Neural cell (in vitro differentiated cells): ENCODE measurements at regions not wholly inside any gene's neighbourhood (a gene's known extent, or its start where the extent isn't known, plus 50 kb on each side); places are given as distances from the start of the nearest gene placed in this dataset.

Experiments used
- H2AFZ ChIP-seq: fragments of 200-600, 300-800 bp; sonication (generic), shearing (Covaris generic); 2 replicates; pipeline ENCODE4 v1.6.0; 2014; ENCODE audit warnings: low read depth, mild to moderate bottlenecking, antibody characterized with exemption, low read length, moderate library complexity
- H3F3A ChIP-seq: fragments of 200-600 bp; shearing (Covaris generic); 2 replicates; pipeline ENCODE4 v1.6.1; 2016; ENCODE audit warnings: mild to moderate bottlenecking, moderate library complexity, mixed read lengths, antibody characterized with exemption, low read length; ENCODE audit not compliant: insufficient read depth, poor library complexity, severe bottlenecking
- H3K27ac ChIP-seq: fragments of 200-600, 300-800 bp; sonication (generic), shearing (Covaris generic); 2 replicates; pipeline ENCODE4 v1.5.1; 2014; ENCODE audit warnings: mild to moderate bottlenecking, low read length, moderate library complexity
- H3K27me3 ChIP-seq: fragments of 300-800, 200-600 bp; sonication (generic), shearing (Covaris generic); 2 replicates; pipeline ENCODE4 v1.6.0; 2014; ENCODE audit warnings: mild to moderate bottlenecking, low read depth, low read length, moderate library complexity; ENCODE audit not compliant: insufficient read depth
- H3K36me3 ChIP-seq: fragments of 300-800, 200-600 bp; sonication (generic), shearing (Covaris generic); 2 replicates; pipeline ENCODE4 v1.5.1; 2014; ENCODE audit warnings: mild to moderate bottlenecking, antibody characterized with exemption, low read length, moderate library complexity; ENCODE audit not compliant: insufficient read depth
- H3K4me2 ChIP-seq: fragments of 300-800, 200-600 bp; sonication (generic), shearing (Covaris generic); 2 replicates; pipeline ENCODE4 v1.6.0; 2014; ENCODE audit warnings: mild to moderate bottlenecking, low read length
- H3K4me3 ChIP-seq: fragments of 300-800, 200-600 bp; sonication (generic), shearing (Covaris generic); 2 replicates; pipeline ENCODE4 v1.5.1; 2014; ENCODE audit warnings: mild to moderate bottlenecking, low read length, moderate library complexity
- H3K79me2 ChIP-seq: fragments of 200-600 bp; shearing (Covaris generic); replicated peaks from 2 replicates; pipeline ENCODE4 v1.6.0; 2014; ENCODE audit warnings: mild to moderate bottlenecking, low read length, moderate library complexity; ENCODE audit not compliant: insufficient read depth
- H3K9ac ChIP-seq: fragments of 300-800, 200-600 bp; sonication (generic), shearing (Covaris generic); 2 replicates; pipeline ENCODE4 v1.6.1; 2016; ENCODE audit warnings: mild to moderate bottlenecking, low read length, mixed read lengths
- H3K9me2 ChIP-seq: fragments of 200-600 bp; shearing (Covaris generic); 2 replicates; pipeline ENCODE4 v1.6.1; 2016; ENCODE audit warnings: mild to moderate bottlenecking, low read length, mixed read lengths; ENCODE audit not compliant: insufficient read depth
- H3K9me3 ChIP-seq: fragments of 200-600, 300-800 bp; sonication (generic), shearing (Covaris generic); 2 replicates; pipeline ENCODE4 v1.6.1; 2016; ENCODE audit warnings: mild to moderate bottlenecking, mixed run types, low read length, moderate library complexity, mixed read lengths
- H4K20me1 ChIP-seq: fragments of 200-600 bp; shearing (Covaris generic); 2 replicates; pipeline ENCODE4 v1.6.1; 2016; ENCODE audit warnings: mild to moderate bottlenecking, mixed run types; ENCODE audit not compliant: insufficient read depth
- CTCF ChIP-seq: fragments of 450-650 bp; IDR thresholded peaks from 2 replicates; pipeline ENCODE4 v1.5.1; 2014; ENCODE audit warnings: antibody characterized with exemption, mild to moderate bottlenecking, moderate library complexity; ENCODE audit not compliant: poor library complexity, severe bottlenecking
- EP300 ChIP-seq: fragments of 450-650 bp; conservative IDR thresholded peaks from 2 replicates; pipeline ENCODE4 v1.6.1; 2014; ENCODE audit warnings: antibody characterized with exemption, mild to moderate bottlenecking, moderate library complexity; ENCODE audit not compliant: poor library complexity, severe bottlenecking
- EZH2 ChIP-seq: fragments of 200-600, 300-800 bp; shearing (Covaris generic), sonication (generic); IDR thresholded peaks from 2 replicates; pipeline ENCODE4 v1.6.1; 2014; ENCODE audit warnings: antibody characterized with exemption, low read length, borderline replicate concordance, mild to moderate bottlenecking; ENCODE audit not compliant: insufficient read depth, poor library complexity, severe bottlenecking
- MXI1 ChIP-seq: fragments of 450-650 bp; conservative IDR thresholded peaks from 2 replicates; pipeline ENCODE4 v1.6.1; 2014; ENCODE audit warnings: antibody characterized with exemption, mild to moderate bottlenecking; ENCODE audit not compliant: poor library complexity, severe bottlenecking
- POLR2AphosphoS5 ChIP-seq: IDR thresholded peaks from 2 replicates; pipeline ENCODE4 v1.6.1; 2012
- RAD21 ChIP-seq: fragments of 450-650 bp; conservative IDR thresholded peaks from 2 replicates; pipeline ENCODE4 v1.6.1; 2014; ENCODE audit warnings: antibody characterized with exemption, mild to moderate bottlenecking, moderate library complexity
- REST ChIP-seq: IDR thresholded peaks from 2 replicates; pipeline ENCODE4 v1.6.1; 2012; ENCODE audit warnings: borderline replicate concordance
- SMC3 ChIP-seq: fragments of 450-650 bp; conservative IDR thresholded peaks from 2 replicates; pipeline ENCODE4 v1.6.1; 2014; ENCODE audit warnings: antibody characterized with exemption, mild to moderate bottlenecking, moderate library complexity; ENCODE audit not compliant: poor library complexity
- TAF1 ChIP-seq: IDR thresholded peaks from 2 replicates; pipeline ENCODE4 v1.6.1; 2012; ENCODE audit warnings: low read depth

- Histone ChIP-seq H3K36me3 (no peaks in the 10 kb centered on the region), H3K79me2 (no peaks in the 10 kb centered on the region), H3K9me2 (no peaks in the 10 kb centered on the region), H3K27ac (no peak overlapping the region), H3K4me3 (no peak overlapping the region), H2AFZ (no peak overlapping the region), H3K9ac (no peak overlapping the region), H3F3A (no peaks in the 10 kb centered on the region), H3K27me3 (no peaks in the 10 kb centered on the region), H4K20me1 (no peaks in the 10 kb centered on the region), H3K4me2 (no peak overlapping the region), H3K9me3 (no peaks in the 10 kb centered on the region)
- TF ChIP-seq EP300 (no peak), POLR2AphosphoS5 (no peak), TAF1 (no peak), REST (no peak), SMC3 (no peak), CTCF (no peak), MXI1 (no peak), RAD21 (no peak)
These were observed 601.0 kb upstream of the ADAMTS9 start for GRCh38 chr3:65288776-65289175.

- Histone ChIP-seq H3K27me3 (no peaks in the 10 kb centered on the region), H3K9me2 (no peaks in the 10 kb centered on the region), H3K9me3 (no peaks in the 10 kb centered on the region), H4K20me1 (no peaks in the 10 kb centered on the region), H3K27ac (peak overlapping the region; percentile 79), H3K36me3 (no peaks in the 10 kb centered on the region), H2AFZ (no peak overlapping the region), H3K9ac (no peak overlapping the region), H3K4me2 (no peak overlapping the region), H3K79me2 (no peaks in the 10 kb centered on the region), H3F3A (no peaks in the 10 kb centered on the region), H3K4me3 (no peak overlapping the region)
- no peak for TF ChIP-seq TAF1
- TF ChIP-seq POLR2AphosphoS5, result no peak
- no peak for TF ChIP-seq REST
- no peak for TF ChIP-seq MXI1
- no peak for TF ChIP-seq EP300
- TF ChIP-seq CTCF, result no peak
- no peak for TF ChIP-seq RAD21
- TF ChIP-seq EZH2, result no peak
- no peak for TF ChIP-seq SMC3
These were observed 598.2 kb upstream of the ADAMTS9 start for GRCh38 chr3:65285956-65286355.
